NCI-H524 (cell line): ENCODE measurements at regions not wholly inside any gene's neighbourhood (a gene's known extent, or its start where the extent isn't known, plus 50 kb on each side); places are given as distances from the start of the nearest gene placed in this dataset.

Source experiments
- DNase-seq, 2 experiments: peaks; one replicate each; lab custom pipeline; 2025; lab: John Stamatoyannopoulos, UW

DNA sequence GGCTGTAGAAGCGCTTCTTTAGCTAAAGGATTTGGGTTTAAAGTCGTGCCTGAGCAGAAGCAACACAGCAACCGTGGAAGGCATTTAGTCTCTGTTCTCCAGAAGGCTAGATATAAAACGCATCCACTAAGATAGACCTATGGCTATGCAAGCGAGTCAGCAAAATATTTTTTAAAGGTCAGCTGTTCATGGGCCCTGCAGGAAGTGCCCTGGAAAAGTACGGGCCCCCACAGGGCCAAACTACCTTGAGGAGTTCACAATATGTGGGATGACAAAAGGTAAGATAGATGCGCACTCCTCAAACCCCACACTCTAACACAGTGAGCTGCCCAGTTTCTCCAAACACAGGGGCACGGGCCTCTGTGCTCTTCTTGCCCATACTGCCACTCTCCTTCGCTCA, 261.6 kb downstream of the VPS13C start:
- DNase-seq = no peak

DNA sequence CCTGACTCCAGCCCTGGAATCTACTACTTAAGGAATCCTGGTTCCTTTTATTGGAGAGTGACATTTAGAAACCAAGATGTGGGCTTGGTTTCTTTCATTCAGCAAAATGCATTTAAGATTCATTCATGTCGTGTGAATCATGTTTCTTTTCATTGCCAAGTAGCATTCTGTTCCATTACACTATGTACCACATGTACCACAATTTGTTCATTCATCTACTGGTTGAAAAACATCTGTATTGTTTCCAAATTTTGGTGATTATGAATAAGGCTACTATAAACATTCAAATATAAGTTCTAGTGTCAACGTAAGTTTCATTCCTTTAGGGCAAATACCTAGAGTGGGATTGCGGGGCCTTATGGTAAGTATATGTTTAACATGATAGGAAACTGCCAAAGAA, 264.2 kb downstream of the VPS13C start:
- DNase-seq = no peak

DNA sequence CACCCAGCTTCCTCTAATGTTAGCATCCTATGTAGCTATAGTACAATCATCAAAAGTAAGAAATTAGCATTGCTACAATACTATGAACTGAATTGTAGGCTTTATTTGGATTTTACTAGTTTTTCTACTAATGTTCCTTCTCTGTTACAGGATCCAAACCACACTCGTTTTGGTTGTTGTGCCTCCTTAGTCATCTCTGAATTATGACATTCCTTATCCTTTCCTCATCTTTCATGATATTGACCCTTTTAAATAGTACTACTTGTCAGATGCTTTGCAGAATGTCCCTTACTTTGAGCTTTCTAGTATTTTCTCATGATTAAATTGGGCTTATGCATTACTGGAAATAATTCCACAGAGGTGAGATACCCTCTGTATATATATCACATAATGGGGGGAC, 265.4 kb downstream of the VPS13C start:
- no peak for DNase-seq

DNA sequence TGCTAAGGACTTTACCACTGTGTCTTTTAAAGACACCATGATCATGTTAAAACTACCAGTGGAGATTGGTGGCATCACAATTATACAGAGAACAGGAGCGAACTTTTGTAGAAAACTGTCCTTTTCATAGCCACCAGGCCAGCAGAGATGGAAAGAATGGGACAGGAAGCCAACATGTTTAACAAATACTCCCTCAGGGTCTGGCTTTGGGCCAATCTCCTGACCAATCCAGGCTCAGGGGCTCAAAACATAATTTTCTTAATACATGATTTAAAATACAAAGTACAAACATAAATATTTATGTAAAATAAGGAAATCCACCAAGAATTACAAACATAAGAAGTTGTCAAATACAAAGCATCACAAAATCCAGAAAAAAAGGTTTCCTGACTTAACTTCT, 266.0 kb downstream of the VPS13C start:
- DNase-seq = no peak

DNA sequence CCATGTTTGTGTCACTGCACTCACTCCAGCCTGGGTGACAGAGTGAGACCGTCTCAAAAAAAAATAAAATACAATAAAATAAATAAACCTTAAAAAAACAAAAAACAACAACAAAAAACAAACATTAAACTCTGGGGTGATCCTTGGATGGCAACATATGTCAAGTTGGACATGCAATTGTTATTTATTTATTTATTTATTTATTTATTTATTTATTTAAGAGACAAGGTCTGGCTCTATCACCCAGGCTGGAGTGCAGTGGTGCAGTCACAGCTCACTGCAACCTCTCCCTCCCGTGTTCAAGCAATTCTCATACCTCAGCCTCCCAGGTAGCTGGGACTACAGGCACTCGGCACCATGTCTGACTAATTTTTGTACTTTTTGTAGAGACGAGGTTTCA, 275.5 kb downstream of the VPS13C start:
- no peak for DNase-seq

DNA sequence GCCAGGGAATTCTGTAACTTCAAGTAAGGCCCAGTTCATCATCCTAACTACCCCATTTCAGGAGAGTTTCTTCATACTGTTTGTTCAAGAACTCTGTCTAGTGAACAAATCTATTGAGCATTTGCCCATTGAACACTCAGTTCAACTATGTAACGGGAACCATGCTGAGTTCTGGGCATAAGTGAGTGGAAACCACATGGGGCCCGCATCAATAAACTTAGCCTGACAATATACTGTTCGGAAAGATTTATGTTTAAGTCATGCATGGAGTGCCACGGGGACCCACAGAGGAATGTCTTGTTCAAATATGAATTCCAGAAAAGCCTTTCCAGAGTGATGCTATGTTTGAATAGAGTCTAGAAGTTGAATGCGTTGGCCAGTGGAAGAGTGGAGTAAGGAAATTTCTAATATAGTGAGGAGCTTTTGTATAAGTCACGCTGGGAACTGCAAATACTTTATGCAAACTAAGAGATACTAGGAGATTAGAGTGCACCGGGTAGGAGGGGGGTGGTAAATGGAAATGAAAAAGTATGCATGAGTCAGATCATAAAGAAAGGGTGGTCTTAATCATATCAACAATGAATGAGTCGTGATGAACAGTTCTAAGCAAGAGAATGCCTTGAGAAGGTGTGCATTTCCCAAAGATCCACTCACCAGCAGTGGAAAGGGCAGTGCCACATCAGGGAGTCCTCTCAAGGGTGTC, 279.8 kb downstream of the VPS13C start:
- DNase-seq = no peak

DNA sequence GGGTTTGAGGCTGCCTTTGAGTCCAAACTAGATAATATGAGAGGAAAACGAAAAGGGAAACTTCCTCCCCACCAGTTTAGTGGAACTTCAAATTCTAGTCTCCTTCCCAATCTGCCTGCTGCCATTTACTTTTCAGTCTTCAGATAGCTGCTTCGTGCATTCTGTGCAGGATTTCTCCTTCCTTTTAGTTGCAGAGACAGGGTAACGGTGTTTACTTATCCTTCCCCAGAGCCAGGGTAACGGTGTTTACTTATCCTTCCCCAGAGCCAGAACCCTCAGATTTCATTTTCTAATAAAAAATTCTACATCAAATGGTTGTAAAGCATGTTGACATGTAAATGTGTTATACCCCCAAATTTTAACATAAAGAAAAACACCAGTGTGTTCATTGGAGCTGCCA, 282.6 kb downstream of the VPS13C start:
- no peak for DNase-seq

DNA sequence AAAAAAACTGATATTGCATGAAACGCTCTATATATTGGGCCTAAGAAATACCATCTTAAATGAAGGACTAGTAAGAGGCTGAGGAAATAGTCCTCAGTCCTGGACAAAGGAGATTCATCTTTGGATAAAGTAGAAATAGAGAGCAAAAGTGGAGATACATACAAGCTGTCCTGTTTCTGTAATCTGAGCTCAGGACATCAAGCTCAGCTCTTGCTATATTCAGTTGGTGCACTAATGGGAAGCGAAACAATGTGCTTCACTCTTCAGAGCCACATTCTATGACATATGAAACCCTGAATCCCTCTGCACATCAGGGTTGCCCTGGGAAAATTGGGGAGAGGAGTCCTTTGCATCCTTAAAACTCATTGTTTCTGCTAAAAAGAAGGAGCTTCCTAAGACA, 290.7 kb downstream of the VPS13C start:
- no peak for DNase-seq

DNA sequence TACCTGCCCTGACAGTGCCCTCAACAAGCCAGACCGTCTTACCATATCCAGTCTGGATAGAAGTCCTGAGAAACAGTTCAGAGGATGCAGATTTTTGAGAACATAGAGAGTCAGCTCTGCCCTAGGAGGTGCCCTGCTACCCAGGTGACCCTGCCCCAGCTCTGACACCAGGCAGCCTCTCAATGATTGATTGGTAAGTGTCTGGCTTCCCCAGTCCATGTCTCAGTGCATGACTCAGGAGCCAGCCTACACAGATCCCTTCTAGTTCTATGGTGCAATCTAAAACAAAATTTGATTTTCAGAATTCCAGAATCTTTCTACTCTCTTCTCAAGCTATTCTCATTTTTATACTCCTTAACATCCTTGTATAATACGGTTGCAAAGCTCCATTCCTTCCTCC, 292.1 kb downstream of the VPS13C start:
- DNase-seq = no peak

DNA sequence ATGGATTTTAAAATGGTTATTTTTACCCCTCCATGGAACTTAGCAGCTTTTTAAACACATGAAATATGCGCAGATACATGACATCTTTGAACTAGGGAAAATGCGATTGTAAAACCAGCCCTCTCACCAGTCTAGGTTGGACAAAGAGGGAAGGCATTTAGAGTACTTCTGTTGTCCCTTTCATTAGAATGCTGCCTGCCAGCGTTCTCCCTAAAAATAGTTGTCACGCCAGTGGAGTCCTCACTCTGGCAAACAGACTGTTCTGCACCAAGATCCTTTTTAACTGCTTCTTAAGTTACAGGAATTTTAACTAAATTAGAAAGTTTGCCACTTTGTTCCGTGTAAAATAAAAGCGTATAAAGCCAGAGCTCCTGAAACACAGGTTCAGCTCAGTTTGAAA, 295.3 kb downstream of the VPS13C start:
- DNase-seq = no peak

DNA sequence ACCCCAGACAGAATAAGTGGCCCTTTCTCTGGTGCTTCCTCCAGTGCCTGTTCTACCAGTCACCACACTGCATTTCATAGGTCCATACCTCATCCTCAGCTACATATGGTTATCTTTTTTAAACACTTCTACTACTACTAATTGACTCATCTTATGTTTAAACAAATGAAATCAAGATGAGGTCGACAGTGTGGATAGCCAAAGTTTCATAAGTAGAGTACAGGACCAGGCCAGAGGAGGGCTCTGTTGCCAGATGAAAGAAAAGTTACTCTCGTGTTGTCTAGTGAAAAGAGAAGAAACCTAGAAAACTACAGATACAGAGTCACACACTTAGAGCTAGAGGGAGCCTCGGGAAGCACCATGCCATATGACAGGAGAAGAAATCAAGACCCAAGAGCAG, 296.1 kb downstream of the VPS13C start:
- no peak for DNase-seq

DNA sequence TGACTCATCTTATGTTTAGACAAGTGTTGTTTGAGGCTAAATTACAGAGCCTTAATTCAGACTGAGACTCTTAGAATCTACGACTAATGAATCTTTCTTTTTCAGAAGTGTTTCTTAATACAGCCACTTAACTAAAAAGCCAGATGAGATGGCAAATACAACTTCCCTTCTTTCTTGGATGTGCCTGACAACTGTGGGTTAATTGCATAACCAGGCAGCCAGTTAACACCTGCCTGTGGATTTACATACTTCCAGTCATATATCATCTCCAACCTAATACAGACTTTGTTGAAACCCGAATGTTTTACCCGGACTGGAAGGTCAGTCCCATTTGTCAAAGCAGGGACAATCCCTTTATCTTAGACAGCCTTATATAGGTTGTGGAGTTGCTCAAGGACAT, 297.6 kb downstream of the VPS13C start:
- DNase-seq = no peak

DNA sequence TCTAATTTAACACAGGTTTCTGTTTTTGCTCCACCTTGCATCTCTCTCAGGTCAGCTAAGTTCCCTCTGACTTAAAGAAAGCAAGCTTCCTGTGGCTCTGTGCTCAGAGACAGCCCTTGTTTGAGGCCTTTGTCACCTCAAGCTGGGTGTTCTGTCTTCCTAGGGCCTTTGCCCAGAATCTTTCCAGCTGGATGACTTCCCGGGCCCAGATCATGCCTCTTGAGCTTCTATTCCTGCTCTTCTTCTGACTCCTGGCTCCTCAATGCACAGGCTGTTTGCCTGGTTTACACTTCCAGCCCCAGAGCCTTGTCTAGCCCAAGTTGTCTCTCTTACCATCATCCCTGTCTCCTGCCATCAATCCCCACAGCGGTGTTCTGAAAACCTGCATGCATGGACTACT, 300.6 kb downstream of the VPS13C start:
- no peak for DNase-seq

DNA sequence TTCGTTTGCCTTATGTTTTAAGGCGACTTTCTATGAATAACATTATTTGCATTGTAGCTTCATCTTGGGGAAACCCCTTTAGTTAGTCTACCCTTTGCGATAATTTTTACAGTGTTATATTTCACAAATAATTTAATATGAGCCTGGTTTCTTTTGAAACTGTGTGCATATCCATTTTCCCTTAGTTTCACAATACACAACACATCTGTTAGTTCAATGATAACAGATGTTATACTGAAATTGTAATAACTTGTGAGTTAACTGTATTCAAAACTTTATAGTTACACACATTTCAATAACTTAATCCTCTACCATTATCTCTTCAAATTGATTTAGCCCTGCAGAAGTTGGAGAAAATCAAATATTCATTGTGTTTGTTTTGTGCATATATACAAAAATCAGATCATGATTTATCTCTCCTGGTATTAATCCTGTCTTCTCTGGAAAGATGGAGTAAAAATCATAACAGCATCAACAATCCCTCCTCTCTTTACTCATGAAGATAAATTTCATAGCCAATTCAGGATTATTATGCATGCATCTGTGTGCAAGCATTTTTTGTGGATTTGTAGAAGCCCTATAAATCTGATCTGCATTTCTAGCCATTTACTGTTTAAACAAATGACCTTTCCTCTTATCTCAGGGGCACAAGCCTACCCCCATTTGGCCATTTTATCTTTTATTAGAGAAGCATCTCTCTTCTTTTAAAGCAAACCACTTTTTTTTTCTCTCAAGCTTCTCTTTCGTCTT, 304.0 kb downstream of the VPS13C start:
- DNase-seq = no peak

DNA sequence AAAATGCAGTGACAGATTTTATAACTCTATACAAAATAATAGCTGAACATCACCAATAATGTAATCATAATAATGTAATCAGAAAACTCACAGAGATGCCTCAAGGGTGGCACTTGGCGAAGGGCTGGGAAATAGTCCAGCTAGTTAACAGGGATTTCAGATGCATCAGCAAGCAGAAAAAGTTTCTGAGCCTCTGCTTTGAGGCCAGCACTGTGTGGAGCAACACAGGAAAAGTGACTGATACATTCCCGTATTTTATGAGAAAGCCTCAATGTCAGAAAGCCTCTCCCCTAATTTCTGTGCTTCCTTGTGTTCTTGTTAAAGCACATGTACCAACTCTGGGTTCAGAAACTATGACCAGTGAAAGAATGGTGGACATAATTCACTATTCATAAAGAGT, 304.8 kb downstream of the VPS13C start:
- no peak for DNase-seq

DNA sequence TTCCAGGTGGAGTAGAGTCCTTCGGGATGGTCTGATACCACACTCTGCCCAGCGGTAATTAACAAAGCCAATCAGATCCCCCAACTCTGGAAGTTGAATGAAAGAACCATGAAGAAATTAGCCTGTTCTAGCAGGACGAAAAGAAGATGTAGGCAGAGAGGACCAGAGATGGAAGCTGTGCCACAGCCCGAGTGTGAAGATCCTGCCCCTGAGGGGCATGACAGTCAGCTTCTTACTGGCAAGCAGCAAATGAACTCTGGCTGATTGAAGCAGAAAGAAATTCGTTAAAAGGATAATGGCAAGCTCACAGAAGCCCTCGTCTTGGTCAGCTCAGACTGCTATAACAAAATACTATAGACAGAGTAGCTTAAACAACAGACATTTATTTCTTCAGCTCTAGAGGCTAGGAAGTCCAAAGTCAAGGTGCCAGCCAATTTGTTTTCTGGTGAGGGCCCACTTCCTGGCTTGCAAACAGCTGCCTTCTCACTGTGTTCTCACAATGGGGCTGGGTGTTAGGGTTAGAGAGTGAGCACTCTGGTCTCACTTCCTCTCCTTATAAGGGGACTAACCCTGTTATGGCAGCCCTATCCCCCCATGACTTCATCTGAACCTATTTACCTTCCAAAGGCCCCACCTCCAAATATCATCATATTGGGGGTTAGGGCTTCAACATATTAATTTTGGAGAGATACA, 307.1 kb downstream of the VPS13C start:
- DNase-seq = no peak

DNA sequence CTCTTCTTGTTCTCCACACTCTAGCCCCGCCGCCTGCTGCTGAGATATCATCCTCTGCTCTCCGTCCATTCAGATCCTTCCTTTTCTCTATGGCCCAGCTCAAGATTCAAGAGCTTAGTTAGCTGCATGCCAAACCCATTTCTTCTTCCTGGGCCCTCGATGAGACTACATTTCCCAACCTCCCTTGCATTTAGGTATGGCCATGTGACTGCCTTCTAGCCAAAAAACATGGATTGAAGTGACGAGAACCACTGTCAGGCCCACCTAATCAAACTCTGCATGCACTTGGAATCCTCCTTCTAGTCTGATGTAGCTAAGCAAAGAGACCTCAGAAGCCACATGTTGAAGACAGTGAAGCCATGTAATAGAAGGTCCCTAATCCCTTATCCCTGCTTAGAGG, 308.2 kb downstream of the VPS13C start:
- no peak for DNase-seq

DNA sequence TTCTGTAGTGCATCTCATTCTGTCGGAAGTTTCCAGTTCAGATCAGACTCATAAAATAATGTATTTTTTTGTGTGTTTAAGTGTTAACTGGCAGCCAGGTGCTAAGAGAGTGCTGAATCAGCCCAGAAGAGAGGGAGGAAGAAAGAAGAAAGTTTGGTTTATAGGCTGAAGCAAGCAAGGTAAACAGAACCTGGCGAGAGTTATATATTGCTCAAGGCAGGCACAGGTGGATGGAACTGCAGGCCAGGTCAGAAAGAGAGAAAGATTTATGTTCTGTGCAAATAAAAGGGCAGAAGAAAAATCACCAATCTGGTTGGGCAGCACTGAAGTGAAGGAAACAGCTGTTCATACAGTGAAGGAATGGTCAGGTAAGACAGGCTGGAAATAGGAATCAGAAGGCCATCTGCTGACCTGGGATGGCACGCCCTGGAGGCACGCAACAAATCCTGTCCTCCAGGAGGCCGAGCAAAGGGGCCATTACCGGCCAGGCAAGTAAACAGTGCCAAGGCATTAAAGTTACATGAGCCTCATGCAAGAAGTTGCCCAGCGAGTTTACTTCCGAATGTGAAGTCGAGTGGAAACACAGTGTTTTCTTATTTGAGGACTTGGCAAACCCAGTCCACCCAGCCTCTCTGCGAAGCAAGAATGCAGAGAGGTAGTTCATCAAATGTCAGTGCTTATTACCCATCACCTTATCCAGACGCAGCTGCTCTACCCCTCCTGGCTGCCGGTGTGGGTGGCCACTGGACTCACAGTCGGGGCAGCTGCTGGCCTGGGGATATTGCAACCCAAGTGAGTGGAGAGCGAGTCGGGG, 309.8 kb downstream of the VPS13C start:
- DNase-seq = no peak

DNA sequence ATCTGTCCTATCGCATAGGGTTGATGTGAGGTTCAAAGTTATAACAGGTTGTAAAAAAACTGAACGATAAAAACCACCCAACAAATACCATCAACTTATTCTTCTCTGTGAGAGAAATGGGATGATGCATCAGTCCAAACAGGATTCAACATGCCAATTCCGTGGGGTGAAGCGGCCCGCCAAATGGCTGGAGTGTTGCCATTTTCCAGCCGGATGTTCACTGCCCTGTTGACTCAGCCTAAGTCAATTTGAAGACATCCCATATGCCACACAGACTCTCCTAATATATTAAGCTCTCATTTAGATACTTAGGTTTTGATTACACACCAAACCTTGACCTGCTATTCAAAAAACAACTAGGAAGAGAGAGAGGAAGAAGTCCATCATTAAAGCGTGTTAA, 311.1 kb downstream of the VPS13C start:
- peak in 1 of 2 experiments; percentile 19 for DNase-seq

DNA sequence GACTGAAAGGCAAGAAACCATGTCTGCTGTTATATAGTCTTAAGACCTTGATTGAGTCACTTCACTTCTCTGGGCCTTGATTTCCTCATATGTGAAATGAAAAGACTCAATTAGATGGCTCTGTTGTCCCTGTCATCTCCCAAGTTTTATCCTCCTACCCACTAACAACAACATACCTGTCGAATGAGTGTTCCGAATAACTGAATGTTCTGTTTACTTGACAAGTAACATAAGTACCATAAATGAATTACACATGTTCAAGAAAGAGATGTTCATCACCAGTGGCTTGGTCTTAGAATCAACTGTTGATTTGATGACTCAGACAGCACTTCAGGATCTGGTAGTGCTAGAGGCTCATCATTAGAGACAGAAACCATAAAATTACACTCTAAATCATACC, 311.7 kb downstream of the VPS13C start:
- no peak for DNase-seq

DNA sequence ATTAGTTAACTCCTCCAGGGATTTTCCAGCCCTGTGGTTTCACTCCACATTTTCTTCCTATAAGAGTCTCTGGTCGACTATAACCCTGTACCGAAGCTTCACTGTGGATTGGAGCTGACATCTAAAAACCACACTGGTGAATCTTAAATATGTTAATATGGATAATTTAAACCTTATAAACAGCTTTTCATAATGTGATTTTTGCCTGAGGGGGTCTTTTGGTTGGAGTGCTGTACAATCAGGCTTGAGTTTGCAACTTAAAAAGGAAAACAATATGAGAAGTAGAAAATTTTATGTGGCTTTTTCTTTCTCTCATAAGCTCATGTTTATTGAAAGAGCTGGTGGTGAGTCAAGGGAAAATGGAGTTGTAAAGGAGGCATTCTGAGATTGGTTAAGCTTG, 313.7 kb downstream of the VPS13C start:
- no peak for DNase-seq

DNA sequence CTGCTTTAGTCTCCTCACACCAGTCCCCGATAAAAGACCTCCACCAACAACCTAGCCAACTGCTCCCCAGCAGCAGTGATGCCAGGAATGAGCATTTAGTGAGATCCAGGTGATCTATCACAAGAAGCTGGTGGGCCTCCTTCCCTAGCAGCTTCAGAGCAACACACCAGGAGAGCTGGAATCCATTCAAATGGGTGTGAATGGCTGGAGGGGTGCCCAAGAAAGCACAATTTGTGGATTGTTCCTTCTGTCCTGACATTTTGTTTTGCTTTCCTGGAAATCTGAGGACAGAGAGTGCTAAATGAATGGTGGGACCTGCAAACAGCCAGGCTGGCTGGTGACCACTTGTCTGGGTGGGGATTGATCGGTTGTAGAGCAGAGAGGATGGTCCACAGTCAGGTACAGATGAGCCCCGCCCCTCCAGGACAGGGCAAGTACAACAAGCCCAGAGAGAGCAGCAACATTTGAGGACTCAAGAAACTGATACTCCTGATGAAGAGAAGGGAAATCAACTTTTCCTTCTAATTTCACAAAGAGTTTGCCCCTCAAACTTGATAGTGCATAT, 316.8 kb downstream of the VPS13C start:
- DNase-seq = no peak
